A549 (cell line): ENCODE measurements at regions not wholly inside any gene's neighbourhood (a gene's known extent, or its start where the extent isn't known, plus 50 kb on each side); places are given as distances from the start of the nearest gene placed in this dataset.

Source experiments
- ATAC-seq, 2 experiments: fragments of 200-7000 bp in 1 of 2; fragments of >200 bp in 1 of 2; cut with Nextera tagmentation in 1 of 2; cut with Tn5 transposase in 1 of 2; 3 replicates each; pipeline versions ENCODE4 v1.8.0 to v1.9.1; 2018 to 2020; ENCODE audit warnings: mild to moderate bottlenecking in 1 of 2, moderate library complexity in 1 of 2
- CTCF ChIA-PET: fragments of 300-600 bp; sonication (Branson Sonifier 250); formaldehyde crosslinking; extraction: SDS; loops from one replicate; lab custom pipeline; 2021; ENCODE audit warnings: antibody characterized with exemption, inconsistent platforms; lab: Yijun Ruan, JAX
- POLR2A ChIA-PET: fragments of 350-600 bp; formaldehyde crosslinking; extraction: SDS; loops from one replicate; lab custom pipeline; 2021; ENCODE audit warnings: antibody characterized with exemption, inconsistent platforms; lab: Yijun Ruan, JAX
- DNase-seq, 2 experiments: peaks; one replicate each; pipeline versions ENCODE4 v3.0.0 to v3.0.0-alpha.2; 2011 to 2016; ENCODE audit warnings: low read depth in 1 of 2, low spot score in 1 of 2
- FAIRE-seq: peaks from 2 replicates; lab custom pipeline; 2011; peaks lifted over from hg19 to GRCh38; lab: Jason Lieb, UNC
- H3K27ac ChIP-seq, 2 experiments: fragments of >200 bp; sonication (Bioruptor Twin); formaldehyde crosslinking; 3 replicates each; pipeline ENCODE4 v1.5.1; 2016 to 2017
- H3K4me1 ChIP-seq: fragments of >200 bp; sonication (Bioruptor Twin); formaldehyde crosslinking; 3 replicates; pipeline ENCODE4 v1.6.1; 2016
- H3K4me2 ChIP-seq: fragments of >200 bp; sonication (Bioruptor Twin); formaldehyde crosslinking; 3 replicates; pipeline ENCODE4 v1.6.1; 2016
- H3K4me3 ChIP-seq: fragments of >200 bp; sonication (Bioruptor Twin); formaldehyde crosslinking; 3 replicates; pipeline ENCODE4 v1.5.1; 2016
- H3K9me3 ChIP-seq: fragments of >200 bp; sonication (Bioruptor Twin); formaldehyde crosslinking; 3 replicates; pipeline ENCODE4 v1.6.1; 2016
- ATOH8 ChIP-seq: fragments of 250-450 bp; sonication (Bioruptor Pico); IDR thresholded peaks from 2 replicates; pipeline ENCODE4 v1.5.0; 2020; ENCODE audit warnings: low read depth, mild to moderate bottlenecking, moderate library complexity
- BCL3 ChIP-seq: fragments of >200 bp; sonication (Bioruptor Twin); formaldehyde crosslinking; IDR thresholded peaks from 3 replicates; pipeline ENCODE4 v1.6.1; 2016
- BHLHE40 ChIP-seq: IDR thresholded peaks from 2 replicates; pipeline ENCODE4 v1.6.1; 2012; ENCODE audit warnings: low read depth, low read length, inconsistent platforms
- CHD4 ChIP-seq: fragments of 200-600 bp; sonication (generic); IDR thresholded peaks from 2 replicates; pipeline ENCODE4 v1.6.1; 2016; ENCODE audit warnings: antibody characterized with exemption, mild to moderate bottlenecking, borderline replicate concordance
- CTCF ChIP-seq: fragments of >200 bp; sonication (Bioruptor Twin); formaldehyde crosslinking; IDR thresholded peaks from 3 replicates; pipeline ENCODE4 v1.5.1; 2016
- EHMT2 ChIP-seq: fragments of 200-600 bp; sonication (generic); IDR thresholded peaks from 2 replicates; pipeline ENCODE4 v1.6.1; 2016; ENCODE audit warnings: antibody characterized with exemption, low read depth, mild to moderate bottlenecking, moderate library complexity
- EP300 ChIP-seq, 2 experiments: fragments of >200 bp; sonication (Bioruptor Twin); formaldehyde crosslinking; IDR thresholded peaks; 2 replicates in 1 of 2; 3 replicates in 1 of 2; pipeline ENCODE4 v1.6.1; 2016 to 2017
- FOXS1 ChIP-seq: fragments of 250-450 bp; sonication (Bioruptor Pico); IDR thresholded peaks from 2 replicates; pipeline ENCODE4 v1.5.0; 2020; ENCODE audit warnings: mild to moderate bottlenecking, moderate library complexity
- HDAC2 ChIP-seq: fragments of 200-600 bp; sonication (generic); IDR thresholded peaks from 2 replicates; pipeline ENCODE4 v1.6.1; 2016
- HES2 ChIP-seq: fragments of >200 bp; sonication (Bioruptor Twin); formaldehyde crosslinking; IDR thresholded peaks from 2 replicates; pipeline ENCODE4 v1.6.1; 2016
- HEYL ChIP-seq: fragments of 250-450 bp; sonication (Bioruptor Pico); IDR thresholded peaks from 2 replicates; pipeline ENCODE4 v1.8.0; 2021; ENCODE audit warnings: mild to moderate bottlenecking, moderate library complexity
- KDM1A ChIP-seq: fragments of 200-600 bp; sonication (generic); IDR thresholded peaks from 2 replicates; pipeline ENCODE4 v1.6.1; 2016; ENCODE audit warnings: low read depth, mild to moderate bottlenecking
- KDM5A ChIP-seq: fragments of 200-600 bp; sonication (generic); IDR thresholded peaks from 2 replicates; pipeline ENCODE4 v1.6.1; 2016; ENCODE audit warnings: antibody characterized with exemption, mild to moderate bottlenecking
- MYC ChIP-seq: IDR thresholded peaks from 2 replicates; pipeline ENCODE4 v1.6.1; 2012; ENCODE audit warnings: mild to moderate bottlenecking, inconsistent platforms, low read length, improper control_type of control experiment, borderline replicate concordance
- PHF8 ChIP-seq: fragments of 200-600 bp; sonication (generic); IDR thresholded peaks from 2 replicates; pipeline ENCODE4 v1.6.1; 2016; ENCODE audit warnings: low read depth, mild to moderate bottlenecking, antibody characterized with exemption, moderate library complexity, borderline replicate concordance
- POLR2AphosphoS2 ChIP-seq: conservative IDR thresholded peaks from 2 replicates; pipeline ENCODE4 v1.6.1; 2012; ENCODE audit warnings: low read length, improper control_type of control experiment, inconsistent platforms
- RAD21 ChIP-seq, 2 experiments: fragments of >200 bp in 1 of 2; sonication (Bioruptor Twin) in 1 of 2; formaldehyde crosslinking in 1 of 2; IDR thresholded peaks in 1 of 2; conservative IDR thresholded peaks in 1 of 2; 2 replicates in 1 of 2; 3 replicates in 1 of 2; pipeline ENCODE4 v1.6.1; 2012 to 2018; ENCODE audit warnings: inconsistent platforms in 1 of 2
- REST ChIP-seq: fragments of 200-600 bp; sonication (generic); IDR thresholded peaks from 2 replicates; pipeline ENCODE4 v1.6.1; 2016; ENCODE audit warnings: antibody characterized with exemption, mild to moderate bottlenecking, moderate library complexity
- RFX5 ChIP-seq: fragments of 450-650 bp; IDR thresholded peaks from 2 replicates; pipeline ENCODE4 v1.7.1; 2014; ENCODE audit warnings: antibody characterized with exemption, mild to moderate bottlenecking, moderate library complexity
- RNF2 ChIP-seq: fragments of 200-600 bp; sonication (generic); IDR thresholded peaks from 2 replicates; pipeline ENCODE4 v1.6.1; 2016; ENCODE audit warnings: low read depth, mild to moderate bottlenecking, antibody characterized with exemption, moderate library complexity, borderline replicate concordance
- SMC3 ChIP-seq: fragments of >200 bp; sonication (Bioruptor Twin); formaldehyde crosslinking; IDR thresholded peaks from 3 replicates; pipeline ENCODE4 v1.6.1; 2018; ENCODE audit warnings: inconsistent platforms
- TFCP2L1 ChIP-seq: fragments of 250-450 bp; sonication (Bioruptor Pico); IDR thresholded peaks from 2 replicates; pipeline ENCODE4 v1.5.0; 2021; ENCODE audit warnings: mild to moderate bottlenecking
- TP53 ChIP-seq: fragments of 250-450 bp; sonication (Bioruptor Pico); IDR thresholded peaks from 2 replicates; pipeline ENCODE4 v1.5.0; 2021; ENCODE audit warnings: mild to moderate bottlenecking, moderate library complexity
- USF2 ChIP-seq: fragments of 450-650 bp; IDR thresholded peaks from 2 replicates; pipeline ENCODE4 v1.6.1; 2014; ENCODE audit warnings: antibody characterized with exemption
- ZC3H11A ChIP-seq: fragments of 450-650 bp; IDR thresholded peaks from 2 replicates; pipeline ENCODE4 v1.6.1; 2014; ENCODE audit warnings: antibody characterized with exemption, mild to moderate bottlenecking
- WGBS: methylation state at CpG from one replicate; pipeline ENCODE4 v1.1.6; 2017; ENCODE audit errors: missing lambda C conversion rate; 5-methylcytosine and 5-hydroxymethylcytosine counted together

GRCh38 chr3:66938338-66938963, 59.7 kb upstream of the KBTBD8 start:
- H3K4me3 ChIP-seq: no peak overlapping the region
- DNase-seq (peak; percentile 3 to 52), ATAC-seq (peak; percentile 74 to 88; a peak in 5 of 6 replicates), FAIRE-seq (no peak)
- ChIA-PET POLR2A (no interaction called here), CTCF (interaction anchor here (0.6 to 2.5 kb wide), 21 partner anchors 9 to 1974 kb away, joined by 3 to 9 read pairs (median 4); no protein-coding TSS in a partner anchor)
- no peak for TF ChIP-seq MYC
- TF ChIP-seq TFCP2L1: no peak
- TF ChIP-seq KDM5A: no peak
- no peak for TF ChIP-seq TP53 (CRISPR knock-in tag)
- TF ChIP-seq HEYL (CRISPR knock-in tag): no peak
- TF ChIP-seq BCL3: no peak
- TF ChIP-seq RAD21 (conservative IDR thresholded peaks at IDR 0.05 in 1 of 2, IDR thresholded peaks at IDR 0.05 in 1 of 2): peak; percentile 62 to 69
- TF ChIP-seq HES2: no peak
- TF ChIP-seq BHLHE40: no peak
- TF ChIP-seq HDAC2: no peak
- peak; percentile 56 for TF ChIP-seq CTCF
- TF ChIP-seq SMC3: peak; percentile 33; the same call in 2 of the 3 replicates
- TF ChIP-seq CHD4: no peak
- TF ChIP-seq PHF8: no peak
- H3K4me1 ChIP-seq: no peaks in the 10 kb centered on the region
- H3K4me2 ChIP-seq: no peak overlapping the region
- WGBS: 11% methylated on average over 5 of the region's 5 CpGs
- no peaks in the 10 kb centered on the region for H3K9me3 ChIP-seq
- H3K27ac ChIP-seq: no peak overlapping the region

- no peaks in the 10 kb centered on the region for H3K4me1 ChIP-seq
- DNase-seq (no peak), FAIRE-seq (no peak), ATAC-seq (no peak)
- CTCF ChIA-PET: no interaction called here
- WGBS: 11% methylated on average over 2 of the region's 2 CpGs
- H3K4me3 ChIP-seq: no peak overlapping the region
- H3K27ac ChIP-seq: no peak overlapping the region
- H3K4me2 ChIP-seq: no peak overlapping the region
- POLR2A ChIA-PET: no interaction called here
- no peaks in the 10 kb centered on the region for H3K9me3 ChIP-seq
- TF ChIP-seq FOXS1 (CRISPR knock-in tag) (no peak), SMC3 (no peak), CTCF (no peak), EHMT2 (no peak), RFX5 (no peak), EP300 (IDR thresholded peaks at IDR 0.05) (no peak), HDAC2 (no peak), ATOH8 (CRISPR knock-in tag) (no peak), ZC3H11A (no peak), REST (no peak), USF2 (no peak), KDM1A (no peak), RNF2 (no peak), POLR2AphosphoS2 (no peak), TP53 (CRISPR knock-in tag) (no peak), RAD21 (conservative IDR thresholded peaks at IDR 0.05 in 1 of 2, IDR thresholded peaks at IDR 0.05 in 1 of 2) (no peak)
These were observed 50.1 kb upstream of the KBTBD8 start for GRCh38 chr3:66948041-66948440.
